ENCODE measurements at regions not wholly inside any gene's neighbourhood (a gene's known extent, or its start where the extent isn't known, plus 50 kb on each side); places are given as distances from the start of the nearest gene placed in this dataset.
"Not testable (repeated sequence)": the region's sequence is repeated elsewhere in the genome, so short reads cannot be mapped to it uniquely, and the experiment has no call there.

DNA sequence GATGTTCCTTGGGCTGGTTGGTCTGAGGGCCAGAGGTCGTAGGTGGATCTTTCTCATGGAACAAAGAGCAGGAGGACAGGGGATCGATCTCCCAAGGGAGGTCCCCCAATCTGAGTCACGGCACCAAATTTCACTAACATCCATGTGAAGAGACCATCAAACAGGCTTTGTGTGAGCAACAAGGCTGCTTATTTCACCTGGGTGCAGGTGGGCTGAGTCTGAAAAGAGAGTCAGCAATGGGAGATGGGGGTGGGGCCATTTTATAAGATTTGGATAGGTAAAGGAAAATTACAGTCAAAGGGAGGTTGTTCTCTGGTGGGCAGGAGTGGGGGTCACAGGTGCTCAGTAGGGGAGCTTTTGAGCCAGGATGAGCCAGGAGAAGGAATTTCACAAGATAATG lies 334.0 kb upstream of the HTR1E start:
- TF ChIP-seq, protein P1, sequence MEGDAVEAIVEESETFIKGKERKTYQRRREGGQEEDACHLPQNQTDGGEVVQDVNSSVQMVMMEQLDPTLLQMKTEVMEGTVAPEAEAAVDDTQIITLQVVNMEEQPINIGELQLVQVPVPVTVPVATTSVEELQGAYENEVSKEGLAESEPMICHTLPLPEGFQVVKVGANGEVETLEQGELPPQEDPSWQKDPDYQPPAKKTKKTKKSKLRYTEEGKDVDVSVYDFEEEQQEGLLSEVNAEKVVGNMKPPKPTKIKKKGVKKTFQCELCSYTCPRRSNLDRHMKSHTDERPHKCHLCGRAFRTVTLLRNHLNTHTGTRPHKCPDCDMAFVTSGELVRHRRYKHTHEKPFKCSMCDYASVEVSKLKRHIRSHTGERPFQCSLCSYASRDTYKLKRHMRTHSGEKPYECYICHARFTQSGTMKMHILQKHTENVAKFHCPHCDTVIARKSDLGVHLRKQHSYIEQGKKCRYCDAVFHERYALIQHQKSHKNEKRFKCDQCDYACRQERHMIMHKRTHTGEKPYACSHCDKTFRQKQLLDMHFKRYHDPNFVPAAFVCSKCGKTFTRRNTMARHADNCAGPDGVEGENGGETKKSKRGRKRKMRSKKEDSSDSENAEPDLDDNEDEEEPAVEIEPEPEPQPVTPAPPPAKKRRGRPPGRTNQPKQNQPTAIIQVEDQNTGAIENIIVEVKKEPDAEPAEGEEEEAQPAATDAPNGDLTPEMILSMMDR (IDR thresholded peaks at IDR 0.05; ENCODE audit: borderline replicate concordance, extremely low read depth, low read length, poor library complexity, severe bottlenecking) = not testable (repeated sequence)
- not testable (repeated sequence) for TF ChIP-seq EZH2 (IDR thresholded peaks at IDR 0.05; ENCODE audit: borderline replicate concordance, low read depth, low read length, severe bottlenecking)
